ENCODE measurements at regions not wholly inside any gene's neighbourhood (a gene's known extent, or its start where the extent isn't known, plus 50 kb on each side); places are given as distances from the start of the nearest gene placed in this dataset.
A peak's percentile ranks its signal among the peaks of the same experiment; 100 is the strongest.

- TF ChIP-seq MAX (IDR thresholded peaks at IDR 0.05) = no peak
- TF ChIP-seq RAD21 (IDR thresholded peaks at IDR 0.05; ENCODE audit: low read depth) = no peak
- TF ChIP-seq ZBTB7A (IDR thresholded peaks at IDR 0.05; ENCODE audit: low read depth) = no peak
- TF ChIP-seq NFIC (IDR thresholded peaks at IDR 0.05) = no peak
- TF ChIP-seq CREB1 (IDR thresholded peaks at IDR 0.05; ENCODE audit: low read depth) = no peak
- no peak for TF ChIP-seq TCF12 (IDR thresholded peaks at IDR 0.05; ENCODE audit: low read depth)
These were observed 132.9 kb upstream of the RND3 start for GRCh38 chr2:150620416-150620815.

GRCh38 chr2:150619607-150620330 lies 132.3 kb upstream of the RND3 start:
- no peak for TF ChIP-seq ZBTB7A (IDR thresholded peaks at IDR 0.05; ENCODE audit: low read depth)
- no peak for TF ChIP-seq CREB1 (IDR thresholded peaks at IDR 0.05; ENCODE audit: low read depth)
- no peak for TF ChIP-seq REST (IDR thresholded peaks at IDR 0.05; ENCODE audit: low read depth)
- TF ChIP-seq EGR1 (IDR thresholded peaks at IDR 0.05) = no peak
- peak; percentile 48; the same call in 1 of the 2 replicates for TF ChIP-seq TEAD4 (IDR thresholded peaks at IDR 0.05)

- TF ChIP-seq EP300 (IDR thresholded peaks at IDR 0.05; ENCODE audit: borderline replicate concordance) (no peak), USF1 (IDR thresholded peaks at IDR 0.05) (no peak), ZBTB7A (IDR thresholded peaks at IDR 0.05; ENCODE audit: low read depth) (no peak), TCF12 (IDR thresholded peaks at IDR 0.05; ENCODE audit: low read depth) (no peak), TAF1 (IDR thresholded peaks at IDR 0.05; ENCODE audit: low read depth) (no peak), CREB1 (IDR thresholded peaks at IDR 0.05; ENCODE audit: low read depth) (no peak), TEAD4 (IDR thresholded peaks at IDR 0.05) (no peak), EGR1 (IDR thresholded peaks at IDR 0.05) (no peak), FOXM1 (IDR thresholded peaks at IDR 0.05; ENCODE audit: borderline replicate concordance, low read depth) (no peak), MAX (IDR thresholded peaks at IDR 0.05) (no peak)
These were observed 130.9 kb upstream of the RND3 start for GRCh38 chr2:150618245-150618895.

- TF ChIP-seq USF1 (IDR thresholded peaks at IDR 0.05) = no peak
These were observed 130.0 kb upstream of the RND3 start for GRCh38 chr2:150617351-150617978.

- TF ChIP-seq ZBTB7A (IDR thresholded peaks at IDR 0.05; ENCODE audit: low read depth) (no peak), REST (IDR thresholded peaks at IDR 0.05; ENCODE audit: low read depth) (no peak), TEAD4 (IDR thresholded peaks at IDR 0.05) (no peak), YY1 (IDR thresholded peaks at IDR 0.05; ENCODE audit: low read depth) (no peak), TAF1 (IDR thresholded peaks at IDR 0.05; ENCODE audit: low read depth) (no peak), NFIC (IDR thresholded peaks at IDR 0.05) (no peak), TCF12 (IDR thresholded peaks at IDR 0.05; ENCODE audit: low read depth) (no peak), CEBPB (IDR thresholded peaks at IDR 0.05) (no peak), FOXM1 (IDR thresholded peaks at IDR 0.05; ENCODE audit: borderline replicate concordance, low read depth) (no peak)
These were observed 125.7 kb upstream of the RND3 start for GRCh38 chr2:150612957-150613710.
